ENCODE measurements at regions not wholly inside any gene's neighbourhood (a gene's known extent, or its start where the extent isn't known, plus 50 kb on each side); places are given as distances from the start of the nearest gene placed in this dataset.
"Not testable (repeated sequence)": the region's sequence is repeated elsewhere in the genome, so short reads cannot be mapped to it uniquely, and the experiment has no call there.

GRCh38 chr11:45754741-45755140 is 50.2 kb upstream of the SLC35C1 start:
- DNase-seq: no peak

DNA sequence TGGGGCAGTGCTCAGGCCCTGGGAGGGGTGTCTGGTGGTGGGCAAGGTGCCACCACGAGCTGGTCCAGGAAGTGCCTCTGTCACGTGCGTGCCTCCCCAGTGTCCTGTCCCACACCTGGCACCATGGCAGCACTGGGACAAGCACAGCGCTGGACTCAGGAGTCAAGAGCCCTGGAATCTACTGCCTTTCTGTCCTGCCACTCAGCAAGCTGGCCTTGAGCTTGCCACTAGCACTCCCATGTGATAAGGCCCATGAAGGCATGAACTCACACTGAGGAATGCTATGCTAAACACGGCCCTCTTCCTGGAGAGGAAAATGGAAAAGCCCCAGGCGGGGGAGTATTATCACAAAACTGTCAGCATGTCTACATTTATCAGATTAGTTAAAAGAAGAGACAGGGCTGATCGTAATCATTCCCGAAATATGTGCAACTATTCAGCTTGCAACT is 50.7 kb upstream of the SLC35C1 start:
- DNase-seq: no peak

DNA sequence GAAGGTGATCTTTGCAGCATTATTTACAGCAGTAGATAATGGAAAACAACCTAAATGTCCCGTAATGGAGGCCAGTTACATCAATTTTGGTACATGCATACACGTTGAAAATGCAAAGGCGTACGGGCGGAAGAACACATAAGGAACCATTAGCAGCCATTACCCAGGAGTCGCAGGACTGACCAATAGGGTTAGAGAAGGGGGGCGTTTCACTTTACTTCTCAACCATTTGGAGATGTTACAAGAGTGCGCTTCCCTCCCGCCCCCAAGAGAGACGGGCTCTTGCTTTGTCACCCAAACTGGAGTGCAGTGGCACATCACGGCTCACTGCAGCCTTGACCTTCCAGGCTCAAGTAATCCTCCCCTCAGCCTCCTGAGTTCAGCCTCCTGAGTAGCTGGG is 52.8 kb upstream of the SLC35C1 start:
- no peak for DNase-seq

- no peak for DNase-seq
These were observed 53.5 kb upstream of the SLC35C1 start for GRCh38 chr11:45751430-45751829.

- no peak for DNase-seq
These were observed 54.5 kb upstream of the SLC35C1 start for GRCh38 chr11:45750439-45750838.

DNA sequence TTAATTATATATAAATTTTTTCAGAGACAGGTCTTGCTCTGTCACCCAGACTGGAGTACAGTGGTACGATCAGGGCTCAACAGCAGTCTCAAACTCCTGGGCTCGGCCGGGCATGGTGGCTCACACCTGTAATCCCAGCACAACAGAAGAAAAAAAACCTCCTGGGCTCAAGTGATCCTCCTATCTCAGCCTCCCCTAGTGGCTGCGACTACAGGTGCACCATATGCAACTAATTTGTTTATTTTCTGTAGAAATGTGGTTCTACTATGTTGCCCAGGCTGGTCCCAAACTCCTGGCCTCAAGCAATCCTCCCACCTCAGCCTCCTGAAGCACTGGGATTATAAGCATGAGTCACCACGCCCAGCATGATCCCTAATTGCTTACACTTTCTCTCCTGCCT is 56.1 kb upstream of the SLC35C1 start:
- DNase-seq: no peak

- DNase-seq: no peak
These were observed 59.7 kb upstream of the SLC35C1 start for GRCh38 chr11:45745065-45745811.

DNA sequence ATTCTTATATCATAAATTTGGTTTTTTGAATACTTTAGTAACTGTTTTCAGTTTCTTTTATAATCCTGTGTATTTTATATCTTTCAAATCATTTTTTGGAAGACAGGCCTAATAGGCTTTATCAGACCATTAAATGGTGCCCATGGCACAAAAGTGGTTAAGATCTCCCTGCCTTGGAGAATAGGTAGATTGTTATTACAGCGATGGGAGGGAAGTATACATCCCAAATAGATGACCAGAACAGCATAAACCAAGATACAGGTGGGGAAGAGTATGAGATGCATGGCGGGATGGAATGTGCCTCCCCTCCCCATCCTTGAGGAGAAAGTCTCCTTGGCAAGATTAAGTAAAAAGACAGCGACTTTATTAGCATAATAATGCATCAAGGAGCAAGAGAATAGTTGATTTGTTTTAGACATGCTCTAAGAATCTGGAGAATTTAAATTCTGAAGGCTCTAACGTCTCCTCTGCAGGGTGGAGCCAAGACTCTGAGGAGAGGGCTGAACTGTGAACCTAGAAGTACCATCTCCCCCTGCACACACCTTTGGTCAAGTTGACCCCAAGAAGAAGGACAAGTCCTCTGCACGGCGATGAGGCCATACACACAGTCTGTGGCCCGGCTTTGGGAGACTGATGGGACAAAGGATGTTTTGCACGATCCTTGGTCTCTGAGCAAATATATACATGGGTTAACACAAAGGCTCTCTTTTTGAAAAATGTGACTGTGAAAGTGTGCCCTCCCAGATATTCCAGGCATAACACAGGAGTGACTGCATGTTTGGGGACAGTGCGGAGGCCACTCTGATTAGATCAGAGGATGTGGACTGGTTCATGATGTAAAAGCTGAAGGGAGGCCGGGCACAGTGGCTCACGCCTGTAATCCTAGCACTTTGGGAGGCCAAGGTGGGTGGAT is 61.1 kb upstream of the SLC35C1 start:
- DNase-seq: no peak

DNA sequence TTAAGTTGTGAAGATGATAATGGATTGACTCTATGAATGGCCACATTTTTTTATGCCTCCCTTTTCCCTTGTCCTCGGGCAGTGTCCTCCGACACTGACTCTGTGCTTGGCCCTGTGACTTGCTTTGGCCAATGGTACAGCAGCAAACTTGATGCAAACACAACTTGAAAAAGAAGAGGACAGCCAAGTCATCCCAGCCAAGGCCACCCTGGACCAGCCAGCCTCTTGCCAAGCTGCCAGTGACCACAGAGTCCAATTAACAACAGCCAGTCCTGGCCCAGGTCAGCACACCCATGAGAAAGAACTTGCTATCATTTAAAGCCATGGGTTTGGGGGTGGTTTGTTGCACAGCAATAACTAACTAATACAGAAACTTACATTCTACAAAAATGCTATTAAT is 63.4 kb upstream of the SLC35C1 start:
- no peak for DNase-seq

DNA sequence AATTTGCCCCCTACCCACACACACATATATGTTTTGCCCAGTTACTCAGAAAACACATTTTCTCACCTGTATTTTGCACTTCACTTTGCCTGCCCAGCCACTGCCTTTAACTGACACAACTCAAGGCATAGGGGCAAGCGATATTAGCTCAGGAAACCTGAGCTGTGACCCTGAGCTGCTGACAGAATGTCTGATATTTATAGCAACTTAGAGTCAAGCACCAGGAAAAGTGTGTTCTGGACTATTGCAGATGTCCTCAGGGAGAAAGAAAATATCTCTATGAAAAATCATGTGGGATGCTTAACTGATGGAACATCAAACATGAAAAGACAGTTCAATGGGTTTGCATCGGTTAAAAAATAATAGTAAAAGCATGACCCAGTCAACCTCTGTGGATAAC is 63.9 kb upstream of the SLC35C1 start:
- no peak for DNase-seq

- no peak for DNase-seq
These were observed 65.1 kb upstream of the SLC35C1 start for GRCh38 chr11:45739866-45740265.

- DNase-seq: not testable (repeated sequence)
These were observed 65.9 kb upstream of the SLC35C1 start for GRCh38 chr11:45739071-45739470.

DNA sequence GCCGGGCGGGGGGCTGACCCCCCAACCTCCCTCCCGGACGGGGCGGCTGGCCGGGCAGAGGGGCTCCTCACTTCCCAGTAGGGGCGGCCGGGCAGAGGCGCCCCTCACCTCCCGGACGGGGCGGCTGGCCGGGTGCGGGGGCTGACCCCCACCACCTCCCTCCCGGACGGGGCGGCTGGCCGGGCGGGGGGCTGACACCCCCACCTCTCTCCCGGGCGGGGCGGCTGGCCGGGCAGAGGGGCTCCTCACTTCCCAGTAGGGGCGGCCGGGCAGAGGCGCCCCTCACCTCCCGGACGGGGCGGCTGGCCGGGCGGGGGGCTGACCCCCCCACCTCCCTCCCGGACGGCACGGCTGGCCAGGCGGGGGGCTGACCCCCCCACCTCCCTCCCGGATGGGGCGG is 66.8 kb upstream of the SLC35C1 start:
- not testable (repeated sequence) for DNase-seq

- DNase-seq: no peak
These were observed 67.9 kb upstream of the SLC35C1 start for GRCh38 chr11:45737056-45737455.

- DNase-seq: no peak
These were observed 68.5 kb upstream of the SLC35C1 start for GRCh38 chr11:45736424-45736823.

- DNase-seq: no peak
These were observed 67.8 kb upstream of the CHST1 start for GRCh38 chr11:45733176-45733575.

GRCh38 chr11:45732343-45732742 is 66.9 kb upstream of the CHST1 start:
- DNase-seq: no peak

DNA sequence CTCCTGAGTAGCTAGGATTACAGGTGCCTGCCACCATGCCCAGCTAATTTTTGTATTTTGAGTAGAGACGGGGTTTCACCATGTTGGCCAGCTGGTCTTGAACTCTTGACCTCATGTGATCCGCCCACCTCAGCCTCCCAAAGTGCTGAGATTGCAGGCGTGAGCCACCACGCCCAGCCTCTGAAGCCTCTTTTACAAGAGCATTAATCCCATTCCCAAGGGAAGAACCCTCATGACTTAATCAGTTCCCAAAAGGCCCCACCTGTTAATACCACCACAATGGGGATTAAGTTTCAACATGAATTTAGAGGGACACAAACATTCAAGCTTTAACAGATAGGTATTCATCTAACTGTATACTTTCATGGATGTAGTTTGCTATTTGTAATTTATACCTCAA is 65.7 kb upstream of the CHST1 start:
- not testable (repeated sequence) for DNase-seq

- no peak for DNase-seq
These were observed 64.6 kb upstream of the CHST1 start for GRCh38 chr11:45730014-45730413.

- DNase-seq: no peak
These were observed 61.2 kb upstream of the CHST1 start for GRCh38 chr11:45726493-45727054.

GRCh38 chr11:45725776-45726492 is 60.5 kb upstream of the CHST1 start:
- DNase-seq: no peak

DNA sequence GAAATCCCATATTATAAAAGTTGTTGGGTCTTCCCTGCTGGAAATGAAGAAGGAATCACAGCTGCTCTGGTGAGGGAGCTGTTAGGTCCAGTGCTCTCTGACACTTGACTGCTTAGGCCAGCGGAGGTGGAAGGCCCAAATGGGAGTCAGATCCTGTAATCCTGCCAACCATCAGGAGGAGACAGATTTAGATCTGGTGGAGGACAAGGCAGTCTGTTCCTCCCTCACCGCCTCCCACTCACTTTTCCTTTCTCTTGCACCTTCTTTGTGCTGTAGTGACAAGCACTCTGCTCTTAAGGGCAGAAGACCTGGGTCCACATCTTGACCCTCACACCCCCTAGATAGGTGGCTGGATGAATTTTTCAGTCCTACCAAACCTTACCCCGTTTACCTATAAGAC is 59.7 kb upstream of the CHST1 start:
- DNase-seq: no peak

GRCh38 chr11:45724153-45724552 is 58.7 kb upstream of the CHST1 start:
- peak; percentile 36 for DNase-seq
